IPS DF 19.7 (cell line): ENCODE measurements at regions not wholly inside any gene's neighbourhood (a gene's known extent, or its start where the extent isn't known, plus 50 kb on each side); places are given as distances from the start of the nearest gene placed in this dataset.

Source experiments
- DNase-seq: peaks from one replicate; pipeline ENCODE4 v3.0.0-alpha.2; 2013; ENCODE audit warnings: low read depth, low spot score

DNA sequence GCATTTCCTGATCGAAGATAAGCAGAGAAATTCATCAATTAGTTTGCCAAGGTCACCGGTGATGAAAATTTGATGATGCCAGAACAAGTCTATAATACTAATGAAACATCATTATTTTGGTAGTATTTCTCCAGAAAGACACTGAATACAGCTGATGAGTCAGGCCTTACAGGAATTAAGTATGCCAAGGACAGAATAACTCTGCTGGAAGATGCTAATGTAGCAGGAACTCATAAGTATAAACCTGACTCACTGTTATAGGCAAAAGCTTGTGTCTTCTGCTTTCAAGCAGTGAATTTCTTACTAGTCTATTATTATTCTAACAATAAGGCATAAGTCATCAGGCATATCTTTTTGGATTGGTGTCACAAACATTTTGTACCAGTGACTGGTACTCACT, 1825.1 kb upstream of the IGFBP7 start:
- DNase-seq: no peak

GRCh38 chr4:58936436-58936835, 1826.3 kb upstream of the IGFBP7 start:
- no peak for DNase-seq

GRCh38 chr4:58940167-58940566, 1830.0 kb upstream of the IGFBP7 start:
- no peak for DNase-seq

GRCh38 chr4:58941286-58941685, 1831.1 kb upstream of the IGFBP7 start:
- no peak for DNase-seq

- DNase-seq: no peak
Observed at GRCh38 chr4:58953575-58953974, 1843.4 kb upstream of the IGFBP7 start.

DNA sequence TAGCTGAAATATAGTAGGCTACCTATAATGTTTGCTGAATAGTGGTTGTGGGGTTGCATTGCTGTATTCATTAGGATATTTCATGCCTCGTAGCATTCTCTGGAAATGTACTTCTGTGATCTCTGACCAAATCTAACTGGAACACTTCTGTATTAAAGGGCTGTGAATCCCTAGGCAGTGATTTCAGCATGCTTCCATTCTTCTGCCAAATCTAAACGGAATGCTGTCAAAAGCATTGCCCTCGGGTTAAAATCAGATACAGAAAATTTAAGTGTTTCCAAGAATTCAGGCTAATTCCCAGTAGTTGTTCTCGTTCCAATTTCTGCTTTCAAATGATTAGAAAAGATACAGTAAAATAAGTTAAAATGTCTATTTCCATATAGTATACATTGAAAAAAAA, 1847.5 kb upstream of the IGFBP7 start:
- no peak for DNase-seq

- no peak for DNase-seq
Observed at GRCh38 chr4:58961283-58961682, 1851.1 kb upstream of the IGFBP7 start.

DNA sequence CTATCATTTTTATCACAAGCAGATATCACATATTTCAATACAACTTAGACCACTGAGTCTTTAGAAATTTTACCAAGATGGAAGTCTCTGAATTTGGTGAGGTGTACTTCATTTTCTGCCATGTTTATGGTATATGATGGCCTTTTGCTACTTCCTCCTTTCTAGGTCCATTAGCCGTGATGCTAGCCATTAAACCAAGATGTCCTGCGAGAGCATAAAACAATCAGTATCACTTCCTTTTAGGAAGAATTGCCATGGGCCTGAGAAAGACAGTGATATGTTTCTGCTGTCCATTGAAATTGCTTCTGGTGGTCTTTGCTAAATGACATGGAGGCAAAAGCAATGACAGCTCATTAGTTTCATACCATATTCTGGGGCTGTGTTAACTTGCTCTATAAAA, 1851.7 kb upstream of the IGFBP7 start:
- no peak for DNase-seq

GRCh38 chr4:58962424-58962823, 1852.2 kb upstream of the IGFBP7 start:
- DNase-seq: no peak

GRCh38 chr4:58981828-58982227, 1871.6 kb upstream of the IGFBP7 start:
- DNase-seq: no peak

- no peak for DNase-seq
Observed at GRCh38 chr4:58983887-58984286, 1873.7 kb upstream of the IGFBP7 start.

GRCh38 chr4:59002148-59002547, 1892.0 kb upstream of the IGFBP7 start:
- no peak for DNase-seq

- DNase-seq: no peak
Observed at GRCh38 chr4:59024257-59024656, 1914.1 kb upstream of the IGFBP7 start.

- no peak for DNase-seq
Observed at GRCh38 chr4:59037812-59038211, 1927.6 kb upstream of the IGFBP7 start.

DNA sequence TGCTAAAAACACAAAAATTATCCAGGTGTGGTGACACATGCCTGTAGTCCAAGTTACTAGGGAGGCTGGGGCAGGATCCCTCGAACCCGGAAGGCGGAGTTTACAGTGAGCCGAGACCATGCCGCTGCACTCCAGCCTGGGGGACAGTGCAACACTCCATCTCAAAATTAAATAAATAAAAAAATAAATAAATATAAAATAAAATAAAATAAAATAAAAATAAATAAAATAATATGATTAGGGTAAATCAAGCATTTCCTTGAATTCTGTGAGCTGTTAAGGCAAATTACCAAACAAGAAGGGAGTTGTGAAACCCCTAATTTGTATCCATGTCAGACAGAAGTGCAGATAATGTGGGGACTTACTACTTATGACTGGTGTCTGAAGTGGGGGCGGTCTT, 1928.9 kb upstream of the IGFBP7 start:
- DNase-seq: no peak

DNA sequence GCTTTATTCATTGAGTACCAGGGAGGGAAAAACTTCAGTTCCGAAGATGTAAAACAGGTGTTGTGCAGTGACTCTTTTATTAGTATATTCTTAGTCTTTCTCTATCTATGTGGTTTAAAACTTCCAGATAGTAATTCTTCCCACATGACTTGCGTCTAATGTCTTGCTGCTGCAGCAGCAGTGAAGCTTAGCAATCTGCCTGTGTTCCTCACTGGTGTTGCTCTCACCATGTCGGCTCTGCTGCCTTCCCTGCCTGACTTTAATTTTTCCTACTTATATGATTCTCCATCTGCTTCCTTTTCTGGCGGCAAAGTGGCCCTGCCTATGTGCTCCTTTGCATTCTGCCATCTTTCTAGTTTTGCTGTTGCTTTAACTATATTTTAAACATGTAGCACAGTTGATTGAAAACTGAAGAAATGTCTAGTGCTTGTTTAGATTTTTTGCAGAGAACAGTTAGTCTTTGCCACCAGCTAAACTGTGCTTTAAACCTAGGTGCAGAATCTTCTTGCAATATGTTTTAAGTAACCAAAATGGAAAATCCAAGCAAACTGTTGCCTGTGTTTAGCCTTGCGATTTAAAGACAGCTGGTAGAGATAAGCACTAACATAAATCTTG, 1934.2 kb upstream of the IGFBP7 start:
- no peak for DNase-seq

DNA sequence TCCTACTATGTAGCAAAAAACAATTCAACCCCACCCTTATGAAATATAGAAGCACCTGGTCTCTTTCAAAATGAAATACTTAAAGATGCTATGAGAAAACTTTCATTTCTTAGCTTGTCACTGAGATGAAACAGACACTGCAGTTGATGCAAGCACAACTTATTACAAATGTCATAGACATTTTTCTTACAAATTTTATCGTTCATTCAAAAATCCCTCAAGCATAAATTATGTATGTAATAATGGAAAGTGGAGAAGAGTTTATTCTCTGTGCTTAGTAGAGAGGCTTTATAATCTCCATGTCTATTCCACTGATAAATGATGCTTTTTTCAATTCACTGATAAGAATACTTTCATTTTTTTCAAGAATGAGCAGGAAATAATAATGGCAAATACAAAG, 1943.9 kb upstream of the IGFBP7 start:
- DNase-seq: no peak

GRCh38 chr4:59057804-59058203, 1947.6 kb upstream of the IGFBP7 start:
- DNase-seq: no peak

- no peak for DNase-seq
Observed at GRCh38 chr4:59058543-59058942, 1948.4 kb upstream of the IGFBP7 start.

DNA sequence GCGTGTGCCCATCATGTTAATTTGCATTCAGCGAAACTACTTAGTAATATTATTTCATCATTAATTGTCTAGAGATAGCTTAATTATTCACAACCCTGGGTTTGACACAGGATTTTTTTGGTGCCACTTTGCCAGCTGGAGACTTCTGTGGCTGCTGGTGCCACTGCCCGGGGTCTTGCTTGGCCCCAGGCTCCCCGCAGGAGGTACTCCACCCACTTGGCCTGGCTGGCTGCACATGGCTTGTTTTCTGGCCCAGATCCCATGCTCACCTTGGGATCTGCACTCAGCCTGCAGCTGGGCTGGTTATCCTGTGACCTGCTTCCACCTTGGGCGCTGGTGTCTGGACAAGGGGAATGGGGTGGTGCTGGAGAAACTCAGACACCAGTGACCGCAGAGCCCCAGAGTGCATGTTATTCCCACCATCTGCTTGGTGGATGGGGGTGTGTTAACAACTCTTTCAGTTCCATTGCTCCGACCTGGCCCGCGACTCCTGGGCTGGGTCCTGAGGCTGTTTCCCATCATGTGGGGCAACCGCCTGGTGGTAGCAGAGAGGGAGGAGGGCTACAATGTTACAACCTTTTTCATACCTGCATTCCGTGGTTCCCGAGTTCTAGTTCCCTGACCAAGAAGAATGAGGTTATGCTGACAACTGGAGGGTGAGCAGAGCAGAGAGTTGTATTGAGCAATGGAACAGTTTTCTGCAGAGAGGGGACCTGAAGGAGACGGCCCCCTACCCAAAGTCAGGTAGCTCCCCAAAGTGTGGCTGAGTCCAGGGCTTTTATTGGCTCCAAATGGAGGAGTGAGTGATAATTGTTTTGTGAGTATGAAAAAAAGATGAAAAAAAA, 1950.0 kb upstream of the IGFBP7 start:
- no peak for DNase-seq

GRCh38 chr4:59060895-59061294, 1950.7 kb upstream of the IGFBP7 start:
- DNase-seq: no peak

GRCh38 chr4:59063015-59063720, 1953.0 kb upstream of the IGFBP7 start:
- DNase-seq: no peak
